NCI-H748 treated with DMSO at 0.1 percent for 48 hours (cell line): ENCODE measurements at regions not wholly inside any gene's neighbourhood (a gene's known extent, or its start where the extent isn't known, plus 50 kb on each side); places are given as distances from the start of the nearest gene placed in this dataset.

Source experiments
- DNase-seq: peaks from one replicate; lab custom pipeline; 2025; lab: John Stamatoyannopoulos, UW

DNA sequence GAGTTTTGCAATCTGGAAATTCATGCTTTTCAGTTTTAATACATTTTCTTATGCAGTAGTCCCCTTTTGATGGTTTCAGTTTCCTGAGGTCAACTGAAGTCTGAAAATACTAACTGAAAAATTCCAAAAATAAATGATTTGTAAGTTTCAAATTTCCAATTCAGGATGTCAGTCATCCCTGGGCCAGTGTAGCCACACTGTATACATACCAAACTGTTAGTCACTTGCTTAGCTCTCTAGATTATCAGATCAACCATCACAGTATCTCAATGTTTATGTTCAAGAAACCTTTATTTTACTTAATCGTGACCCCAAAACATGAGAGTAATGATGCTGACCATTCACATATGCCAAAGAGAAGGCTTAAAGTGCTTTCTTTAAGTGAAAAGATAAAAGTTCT is 715.5 kb downstream of the GBE1 start:
- no peak for DNase-seq

DNA sequence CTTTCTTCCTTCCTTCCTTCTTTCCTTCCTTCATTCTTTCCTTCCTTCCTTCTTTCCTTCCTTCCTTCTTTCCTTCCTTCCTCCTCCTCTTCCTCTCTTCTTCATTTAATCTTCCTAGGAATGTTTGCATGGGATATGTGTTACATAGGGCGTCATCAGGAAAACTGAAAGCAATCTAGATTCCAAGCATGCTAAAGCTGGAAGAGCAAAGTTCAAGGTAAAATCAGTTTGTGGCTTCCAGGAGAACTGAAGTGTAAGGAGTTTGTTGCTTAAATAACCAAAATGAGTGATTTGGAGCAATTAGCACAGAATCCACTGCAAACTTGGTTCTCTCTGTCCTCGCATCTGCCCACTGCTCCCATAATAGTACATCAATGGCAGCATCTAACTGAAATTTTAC is 716.2 kb downstream of the GBE1 start:
- DNase-seq = no peak

DNA sequence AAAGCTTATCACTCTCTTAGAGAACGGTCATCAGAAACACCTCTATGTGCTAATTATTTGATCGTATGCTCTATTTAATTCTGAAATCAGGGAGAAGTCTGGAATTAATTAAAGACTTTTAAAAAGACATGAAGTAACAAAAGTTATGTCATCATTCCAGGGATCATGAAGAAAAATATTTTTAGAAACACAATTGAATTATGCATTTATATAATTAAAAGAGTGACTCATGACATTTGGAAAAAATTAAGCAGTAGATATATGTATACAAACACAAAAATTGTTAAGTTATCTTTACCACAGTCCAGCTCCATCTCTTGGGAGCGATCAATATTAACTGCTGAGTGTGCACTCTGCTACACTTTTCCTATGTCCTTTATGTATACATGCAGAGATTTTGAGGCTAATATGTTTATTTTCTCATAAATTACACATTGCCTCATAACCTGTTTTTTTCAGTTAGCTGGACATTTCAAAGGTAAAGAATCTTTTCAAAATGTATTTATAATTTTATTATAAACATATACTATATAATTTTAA is 717.7 kb downstream of the GBE1 start:
- no peak for DNase-seq

DNA sequence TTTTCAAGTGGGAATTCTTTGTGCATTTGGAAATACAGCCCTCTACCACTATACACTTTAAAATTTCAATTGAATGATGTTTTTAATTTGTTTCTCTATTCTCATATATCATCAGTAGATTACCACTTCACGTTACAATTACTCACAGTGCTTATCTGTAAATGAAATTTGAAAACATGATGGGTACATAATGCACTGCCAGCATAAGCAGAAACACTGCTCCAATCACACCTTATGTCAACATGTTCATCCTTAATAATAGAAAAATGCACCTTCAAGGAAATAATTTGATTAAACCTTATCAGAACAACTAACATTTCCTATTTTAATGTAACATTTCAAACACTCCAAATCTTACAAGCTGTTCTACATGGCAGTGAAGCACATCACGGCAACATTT is 718.4 kb downstream of the GBE1 start:
- DNase-seq = no peak

DNA sequence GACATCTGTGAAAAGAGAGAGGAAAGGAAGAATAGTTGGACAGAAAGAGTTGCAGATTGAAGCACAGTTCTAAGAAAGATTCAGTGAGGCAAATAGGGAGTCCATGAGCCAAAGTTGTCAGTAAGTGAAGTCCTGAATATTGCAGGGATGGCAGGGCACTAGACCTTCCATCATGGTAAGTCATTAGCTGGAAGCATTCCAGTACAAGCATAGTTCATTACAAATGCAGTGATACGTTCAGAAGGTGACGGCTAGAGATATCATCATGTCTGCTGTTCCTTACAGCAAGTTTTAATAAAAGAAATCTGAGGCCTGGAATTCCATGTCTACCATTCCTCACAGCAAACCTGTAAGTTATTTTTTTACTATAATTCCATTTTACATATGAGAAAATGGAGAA is 720.1 kb downstream of the GBE1 start:
- no peak for DNase-seq

DNA sequence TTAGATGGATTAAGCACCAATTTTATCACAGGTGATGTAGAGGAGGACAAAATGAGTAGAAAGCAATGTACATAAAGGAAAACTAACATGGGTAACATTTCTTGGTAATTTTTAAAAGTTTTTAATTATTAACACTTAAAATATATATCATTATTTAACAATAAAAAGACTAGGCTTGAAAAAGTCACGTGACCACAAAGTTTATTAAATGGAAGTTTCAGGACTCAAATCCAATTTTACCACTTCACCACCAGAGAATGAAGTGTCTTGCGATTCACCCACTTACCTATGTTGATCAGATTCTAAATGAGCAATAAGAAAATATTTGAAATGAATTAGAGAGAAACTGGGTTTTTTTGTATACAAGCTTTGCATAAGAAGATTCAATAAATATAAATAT is 721.3 kb downstream of the GBE1 start:
- no peak for DNase-seq

DNA sequence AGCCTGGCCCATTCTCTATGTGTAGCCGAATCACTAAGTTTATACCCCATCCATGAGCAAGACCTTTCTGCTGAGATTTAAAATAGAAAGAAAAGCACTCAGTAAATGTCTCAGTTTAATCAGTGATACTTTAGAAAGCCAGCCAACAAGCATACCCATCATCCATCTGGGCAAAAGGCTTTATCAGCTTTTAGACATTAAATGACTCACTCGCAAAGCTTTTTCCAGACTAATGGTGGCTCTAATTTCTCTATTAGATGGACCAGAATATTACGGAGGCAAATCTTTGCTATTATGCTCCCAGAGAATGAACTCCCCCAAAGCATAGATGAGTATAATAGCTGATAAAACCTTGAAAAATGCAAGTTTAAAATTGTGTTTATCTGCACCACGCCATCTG is 727.8 kb downstream of the GBE1 start:
- DNase-seq = no peak

DNA sequence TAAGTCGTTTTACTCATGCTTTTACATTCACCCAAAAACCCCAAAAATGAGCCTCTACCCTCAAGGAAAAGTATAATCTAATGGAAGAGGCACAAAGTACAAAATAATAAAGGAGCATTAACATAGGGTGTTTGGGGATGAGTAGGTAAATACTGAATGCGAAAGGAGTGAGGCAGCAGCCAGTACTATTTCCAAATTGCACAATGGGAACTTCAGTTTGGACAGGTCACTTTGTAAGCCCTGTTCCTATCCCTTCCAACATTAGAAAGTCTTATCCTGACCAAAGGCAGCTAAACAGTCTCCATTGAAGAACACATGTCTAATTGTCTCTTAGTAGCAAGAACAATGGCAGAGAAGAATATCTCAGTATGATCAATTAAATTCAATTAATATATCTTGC is 728.3 kb downstream of the GBE1 start:
- no peak for DNase-seq

DNA sequence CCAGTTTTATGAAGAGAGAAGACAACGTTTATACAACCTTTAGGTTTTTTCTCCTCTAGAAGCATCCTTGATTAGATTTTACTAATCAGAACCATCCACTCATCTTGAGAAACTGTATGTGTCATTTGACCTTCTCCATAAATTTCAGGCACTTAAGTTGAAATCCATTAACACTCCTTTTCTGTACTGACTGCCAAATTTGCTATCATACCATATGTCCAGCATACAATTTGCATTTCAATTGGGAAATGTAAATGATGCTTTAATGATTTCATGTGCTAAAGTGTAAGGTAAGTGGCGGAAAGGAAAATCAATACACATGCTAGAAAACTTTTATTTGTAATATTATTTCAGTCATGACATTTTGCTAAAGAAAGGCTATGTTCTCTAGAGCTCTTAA is 731.6 kb downstream of the GBE1 start:
- DNase-seq = no peak

DNA sequence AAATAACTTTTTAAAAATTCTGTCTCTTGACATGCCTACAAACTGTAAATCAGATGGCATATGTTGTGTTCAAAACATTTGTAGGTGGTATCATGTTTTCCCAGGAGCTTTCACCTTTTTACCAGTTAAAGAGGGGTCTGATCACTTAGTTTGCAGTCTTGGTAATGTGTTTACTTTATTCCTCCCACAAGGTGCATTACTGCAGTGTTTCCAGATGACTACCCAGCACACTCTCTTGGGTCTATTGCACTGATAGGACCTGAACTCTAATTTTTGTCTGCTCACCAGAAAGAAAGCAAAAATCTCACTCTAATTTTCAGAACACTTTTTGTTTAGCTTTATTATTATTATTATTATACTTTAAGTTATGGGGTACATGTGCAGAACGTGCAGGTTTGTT is 734.1 kb downstream of the GBE1 start:
- no peak for DNase-seq

DNA sequence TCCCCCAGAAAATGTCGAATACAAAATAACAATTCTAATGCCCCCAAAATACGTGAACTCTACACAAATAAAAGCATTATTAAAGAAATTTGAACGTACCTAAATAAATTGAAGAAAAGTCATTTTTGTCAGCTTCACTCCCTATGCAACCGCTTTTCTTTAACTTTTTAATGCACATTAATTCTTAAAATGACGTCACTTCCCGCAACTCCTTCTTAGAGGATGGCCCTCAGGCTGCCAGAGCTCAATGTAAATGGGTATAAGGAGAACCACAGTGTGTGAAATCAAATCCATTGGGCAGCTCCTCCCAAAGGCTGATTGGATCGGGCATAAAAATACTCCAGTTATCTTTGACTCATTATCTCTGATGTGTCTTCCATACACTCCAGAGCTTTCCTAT is 736.9 kb downstream of the GBE1 start:
- DNase-seq = no peak

DNA sequence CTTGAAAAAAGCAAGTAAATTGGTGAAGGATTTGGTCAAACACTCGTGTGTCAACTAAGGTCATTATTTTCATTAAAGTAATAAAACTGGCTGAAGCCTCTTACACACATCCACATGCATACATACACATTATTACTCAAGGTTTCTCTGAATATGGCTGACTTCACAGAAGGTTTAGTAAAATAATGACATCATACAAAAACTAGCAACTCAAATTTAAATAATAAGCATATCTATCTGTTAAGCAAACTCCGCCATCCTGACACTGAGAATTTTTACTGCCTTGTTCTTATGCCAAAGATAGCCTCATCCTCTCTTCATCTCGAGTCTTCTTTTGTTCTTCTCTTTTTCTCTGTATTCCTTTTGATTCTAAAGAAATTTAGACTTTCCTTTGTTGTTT is 739.1 kb downstream of the GBE1 start:
- DNase-seq = no peak

DNA sequence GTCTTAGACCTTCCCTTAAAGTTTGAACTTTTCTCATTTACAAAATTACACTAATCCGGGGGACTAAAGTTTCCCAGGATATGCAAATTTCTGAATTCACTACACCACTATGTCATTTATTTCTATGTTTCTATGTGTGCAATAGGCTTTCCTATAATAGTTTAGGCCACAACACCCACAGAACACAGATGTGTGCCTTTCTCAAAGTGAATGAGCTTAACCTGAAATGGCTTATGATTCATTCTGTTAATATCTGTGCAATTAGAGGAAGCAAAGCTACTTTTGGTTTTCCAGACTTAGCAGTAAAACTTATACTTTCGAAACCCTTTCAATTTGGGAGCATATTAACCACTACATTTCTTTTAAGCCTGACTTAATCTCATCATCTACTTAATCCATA is 748.1 kb downstream of the GBE1 start:
- no peak for DNase-seq

DNA sequence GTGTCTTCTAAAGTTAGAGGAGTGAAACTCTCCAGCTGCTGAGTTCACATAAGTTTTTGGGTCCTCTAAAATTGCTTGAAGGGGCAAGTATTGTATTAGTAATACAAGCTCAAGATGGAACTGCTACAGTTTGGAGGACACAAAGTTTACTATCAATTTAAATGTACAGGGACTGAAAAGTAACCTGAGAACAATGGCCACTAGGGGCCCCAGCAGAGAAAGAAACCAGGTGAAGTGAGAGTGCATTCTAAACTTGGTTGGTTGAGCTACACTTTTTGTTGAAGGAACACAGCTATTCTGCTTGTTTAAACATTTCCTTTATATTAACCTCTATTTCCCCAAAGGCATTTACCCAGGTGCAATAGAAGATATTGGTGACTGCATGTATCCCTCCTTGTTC is 755.5 kb downstream of the GBE1 start:
- DNase-seq = no peak

DNA sequence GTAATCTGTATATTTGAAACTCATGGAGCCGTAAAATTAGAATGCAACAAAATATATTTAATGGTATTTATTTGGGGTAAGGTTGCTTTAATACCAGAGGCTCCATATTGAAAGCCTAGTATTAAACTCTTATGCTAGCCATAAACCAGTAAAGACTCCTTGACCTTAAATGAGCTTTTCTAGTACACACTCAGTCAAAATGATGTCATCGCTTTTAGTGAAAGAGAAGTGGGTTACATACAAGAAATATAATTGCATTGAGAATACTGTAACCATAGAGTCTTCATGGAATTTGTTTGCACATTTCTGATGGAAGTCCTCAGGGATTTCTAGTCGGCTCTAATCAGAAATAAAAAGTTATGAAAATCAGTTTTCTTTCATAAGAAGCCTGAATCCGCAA is 757.6 kb downstream of the GBE1 start:
- no peak for DNase-seq

DNA sequence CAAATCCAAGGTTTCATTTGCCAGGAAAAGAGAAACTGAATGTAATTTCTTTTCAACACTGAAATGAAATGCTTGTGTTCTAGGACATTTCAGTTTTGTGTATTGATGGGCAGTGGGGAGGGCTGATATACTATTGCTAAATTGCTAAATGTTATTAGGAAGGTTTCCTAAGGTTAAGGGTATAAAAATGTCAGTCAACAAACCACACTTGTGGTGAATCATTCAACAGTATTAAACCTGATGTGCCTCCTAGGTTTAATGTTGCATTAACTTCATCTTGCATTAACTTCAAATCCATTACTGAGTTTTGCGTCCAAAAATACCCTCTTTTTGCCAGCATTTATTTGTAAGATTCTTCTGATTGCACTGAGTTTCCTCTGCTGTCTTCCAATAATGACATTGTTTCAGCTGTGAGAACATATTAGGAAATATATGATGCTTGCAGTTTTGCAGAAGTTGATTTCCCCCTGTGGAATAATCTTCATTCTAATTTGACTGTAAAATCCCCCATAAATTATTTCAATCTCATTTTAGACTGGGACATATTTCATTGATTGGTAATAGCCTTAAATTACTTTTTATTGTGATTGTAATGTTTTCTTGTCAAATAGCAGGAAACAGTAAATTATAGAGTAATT is 758.3 kb downstream of the GBE1 start:
- DNase-seq = no peak

DNA sequence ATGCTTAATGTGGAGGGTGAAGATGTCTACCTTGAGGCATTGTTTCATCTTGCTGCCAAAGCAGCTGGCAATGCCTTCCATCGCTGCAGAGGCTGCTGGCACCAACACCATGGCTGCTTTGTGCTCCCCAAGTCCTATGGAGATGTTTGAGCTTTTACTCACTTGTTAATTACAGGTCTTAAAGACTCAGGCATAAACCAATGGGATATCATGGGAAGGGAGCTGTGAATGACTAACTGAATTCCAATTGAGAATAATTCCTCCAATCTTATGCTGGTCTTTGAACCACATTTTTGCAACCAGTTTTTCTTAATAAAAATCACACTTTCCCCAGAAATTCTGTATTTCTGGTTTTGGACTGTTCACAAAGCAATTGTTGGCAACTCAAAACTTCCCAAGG is 762.0 kb downstream of the GBE1 start:
- DNase-seq = no peak

DNA sequence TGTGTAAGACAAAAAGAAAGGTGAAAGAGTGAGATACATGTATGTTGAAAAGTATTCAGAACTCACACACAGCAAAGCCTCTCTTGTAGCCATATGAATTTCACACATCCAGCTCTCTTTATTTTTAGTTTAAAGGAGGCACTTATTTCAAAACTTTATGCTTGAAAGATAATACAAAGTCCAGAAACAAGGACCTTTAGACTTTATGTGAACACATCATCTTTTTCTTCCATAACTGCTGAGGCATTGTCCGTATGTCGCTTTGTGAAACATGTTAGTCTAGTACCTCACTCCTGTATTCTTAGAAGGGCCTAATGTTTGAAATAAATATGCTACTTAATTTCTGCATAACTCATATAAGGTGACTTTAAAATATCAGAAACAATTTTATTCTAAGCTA is 763.4 kb downstream of the GBE1 start:
- no peak for DNase-seq

DNA sequence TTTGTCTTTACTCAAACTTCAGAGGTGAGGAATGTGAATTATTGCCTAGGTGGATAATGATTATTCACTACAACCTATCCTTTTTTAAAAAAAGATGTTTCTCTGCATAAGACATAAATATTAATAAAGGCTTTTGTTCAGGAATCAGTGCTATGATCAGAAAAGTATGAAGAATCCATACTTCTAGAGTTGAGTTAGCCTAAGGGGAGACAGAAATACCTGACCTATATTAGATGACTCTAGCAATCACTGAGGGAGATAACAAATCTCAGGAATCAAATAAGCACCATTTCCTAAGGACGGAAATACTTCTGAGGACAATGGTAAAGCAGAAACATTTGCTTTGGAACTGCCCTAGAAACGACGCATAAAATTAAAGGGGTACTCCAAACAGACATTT is 763.8 kb downstream of the GBE1 start:
- no peak for DNase-seq

DNA sequence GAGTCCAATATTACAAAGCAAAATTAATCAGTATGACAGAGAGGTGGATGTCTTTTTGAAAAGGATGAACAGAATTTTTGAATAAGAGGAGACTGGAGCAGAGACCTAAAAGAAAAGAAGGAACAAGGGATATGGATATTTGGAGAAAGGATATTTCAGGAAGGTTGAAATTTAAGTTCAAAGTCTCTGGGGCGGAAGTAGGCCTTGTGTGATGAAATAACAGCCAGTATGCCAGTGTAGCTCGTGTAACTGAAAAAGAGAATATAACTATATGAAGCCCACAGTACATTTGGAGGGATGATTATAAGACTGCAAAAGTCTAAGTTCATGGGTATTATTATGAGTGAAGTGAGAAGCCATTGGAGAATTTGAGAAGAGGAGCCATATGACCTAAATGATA is 766.7 kb downstream of the GBE1 start:
- DNase-seq = no peak

DNA sequence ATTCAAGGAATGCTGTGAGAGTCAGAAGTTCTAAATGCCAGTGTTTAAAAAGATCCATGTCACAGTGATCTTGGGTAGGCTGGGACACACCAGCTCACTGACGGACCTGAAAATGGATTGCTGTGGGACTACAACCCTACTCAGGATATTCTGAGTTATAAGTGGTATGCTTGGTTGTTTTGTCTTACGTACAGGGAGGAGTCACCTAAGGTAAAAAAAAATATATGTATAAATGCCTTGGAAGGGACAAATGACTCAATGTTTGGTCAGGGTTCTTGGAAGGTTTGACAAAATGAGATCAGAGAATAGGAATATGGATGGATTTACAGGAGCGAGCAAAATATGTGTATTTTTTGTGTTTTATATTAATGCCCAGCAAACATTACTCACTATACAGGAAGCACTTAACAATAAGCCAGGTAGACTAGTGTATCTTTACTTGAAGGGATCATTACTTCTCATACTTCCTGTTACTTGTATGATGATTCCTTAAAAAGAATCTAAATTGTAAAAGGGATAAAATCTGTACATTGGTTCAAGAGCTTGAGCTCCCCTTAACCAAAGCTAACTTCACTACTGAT is 767.3 kb downstream of the GBE1 start:
- DNase-seq = no peak

DNA sequence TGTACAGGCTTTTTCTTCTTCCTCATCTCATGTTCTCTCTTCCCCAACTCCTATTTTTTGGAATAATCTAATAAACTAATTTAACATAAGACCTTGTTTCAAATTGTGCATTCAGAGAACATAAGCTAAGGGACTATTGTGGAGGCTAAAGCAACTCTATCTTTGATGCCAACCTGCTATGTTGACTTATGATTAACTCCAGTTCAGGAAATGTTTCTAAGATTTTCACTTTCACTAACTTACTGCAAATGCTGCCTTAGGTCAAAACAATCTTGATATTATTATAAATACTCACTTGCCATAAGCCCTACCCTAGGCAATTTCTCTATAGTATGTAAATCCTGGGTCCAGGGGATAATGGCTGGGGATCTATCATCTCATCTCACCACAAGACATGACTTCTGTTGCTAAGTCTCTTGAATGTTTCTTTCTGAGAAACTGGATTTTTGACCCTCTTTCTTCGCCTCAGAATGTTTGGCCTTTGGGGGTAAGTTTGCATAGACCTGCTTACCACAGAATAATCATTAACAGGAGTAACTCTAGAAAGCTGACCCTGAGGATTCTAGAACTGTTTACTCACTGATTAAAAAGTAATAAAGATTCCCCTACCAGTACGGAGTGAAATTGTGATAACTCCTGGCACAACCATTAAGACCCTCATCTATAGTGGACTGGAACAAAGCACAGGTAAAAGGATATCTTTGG is 768.1 kb downstream of the GBE1 start:
- DNase-seq = no peak

DNA sequence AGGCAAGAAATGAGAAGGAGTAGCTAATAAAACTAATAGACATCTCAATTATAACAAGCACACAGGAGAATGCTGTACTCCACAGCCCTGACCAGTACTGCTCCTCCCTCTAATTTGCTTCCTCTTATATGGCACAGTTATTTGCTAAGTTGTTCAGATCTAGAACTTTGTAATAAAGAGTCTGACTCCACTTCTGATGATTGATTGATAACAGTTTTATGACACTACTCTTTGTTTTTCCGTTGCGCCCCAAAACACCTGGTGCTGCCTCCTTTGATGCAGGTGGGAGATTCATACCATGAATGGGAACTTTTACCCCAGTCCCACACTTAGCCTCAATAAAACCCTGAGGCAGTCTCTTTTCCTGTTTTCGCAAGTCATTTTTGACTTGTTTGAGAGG is 777.7 kb downstream of the GBE1 start:
- no peak for DNase-seq
